ENCODE measurements at regions not wholly inside any gene's neighbourhood (a gene's known extent, or its start where the extent isn't known, plus 50 kb on each side); places are given as distances from the start of the nearest gene placed in this dataset.

- no peak for TF ChIP-seq TAF7 (optimal IDR thresholded peaks at IDR 0.05; ENCODE audit: borderline replicate concordance, low read depth, low read length)
These were observed 816.8 kb downstream of the TRIB2 start (continued) for GRCh38 chr2:13533524-13533922.

Data from H1 (cell line).